Endothelial cell of umbilical vein (primary cell): ENCODE measurements at regions not wholly inside any gene's neighbourhood (a gene's known extent, or its start where the extent isn't known, plus 50 kb on each side); places are given as distances from the start of the nearest gene placed in this dataset.

Experiments used
- BruUV-seq: library from RNA; stranded (reverse); fragments of 400-500 nt; replicated peaks from 2 replicates; lab custom pipeline; 2021; lab: Mats Ljungman, UMichigan
- CTCF ChIA-PET: fragments of 300-600, 350-600 bp; sonication (Branson Sonifier 250); formaldehyde crosslinking; loops from one replicate; lab custom pipeline; 2021; ENCODE audit warnings: antibody characterized with exemption, inconsistent platforms; lab: Charles Lee
- POLR2A ChIA-PET: fragments of 300-600, 350-600 bp; sonication (Branson Sonifier 250); formaldehyde crosslinking; loops from one replicate; lab custom pipeline; 2021; ENCODE audit warnings: antibody characterized with exemption, inconsistent platforms; lab: Charles Lee
- DNase-seq: peaks from one replicate; pipeline ENCODE4 v3.0.0-alpha.2; 2011; ENCODE audit warnings: low read depth, low spot score
- FAIRE-seq: peaks from 2 replicates; lab custom pipeline; 2011; peaks lifted over from hg19 to GRCh38; lab: Jason Lieb, UNC
- H2AFZ ChIP-seq: 2 replicates; pipeline ENCODE4 v1.6.0; 2012; ENCODE audit warnings: low read depth, low read length, control low read depth, inconsistent platforms
- H3K27ac ChIP-seq: 2 replicates; pipeline ENCODE4 v1.5.1; 2011; ENCODE audit warnings: low read depth, mild to moderate bottlenecking, control low read depth, low read length, moderate library complexity; ENCODE audit not compliant: insufficient read depth
- H3K27me3 ChIP-seq, 2 experiments: 2 replicates each; pipeline versions ENCODE4 v1.6.0 to v1.6.1; 2011; ENCODE audit warnings: low read length in 2 of 2, mixed read lengths in 1 of 2; ENCODE audit not compliant: control insufficient read depth in 2 of 2, insufficient read depth in 2 of 2
- H3K36me3 ChIP-seq, 2 experiments: 2 replicates in 1 of 2; 3 replicates in 1 of 2; pipeline ENCODE4 v1.5.1; 2011; ENCODE audit warnings: low read length in 2 of 2, mild to moderate bottlenecking in 1 of 2, moderate library complexity in 1 of 2; ENCODE audit not compliant: control insufficient read depth in 2 of 2, insufficient read depth in 2 of 2; ENCODE audit errors: extremely low read depth in 1 of 2
- H3K4me1 ChIP-seq: 3 replicates; pipeline ENCODE4 v1.5.1; 2011; ENCODE audit warnings: mild to moderate bottlenecking, low read length; ENCODE audit not compliant: control insufficient read depth, insufficient read depth; ENCODE audit errors: extremely low read depth
- H3K4me2 ChIP-seq: 2 replicates; pipeline ENCODE4 v1.6.1; 2011; ENCODE audit warnings: low read length, control low read depth, mixed read lengths; ENCODE audit not compliant: insufficient read depth
- H3K4me3 ChIP-seq, 3 experiments: fragments of 200-600 bp in 1 of 3; sonication (generic), shearing (Covaris generic) in 1 of 3; replicated peaks in 1 of 3; 2 replicates each; pipeline ENCODE4 v1.5.1; 2011 to 2016; ENCODE audit warnings: control low read depth in 3 of 3, low read length in 3 of 3, mild to moderate bottlenecking in 2 of 3, inconsistent platforms in 1 of 3, low read depth in 1 of 3, moderate library complexity in 1 of 3; ENCODE audit not compliant: insufficient read depth in 1 of 3
- H3K79me2 ChIP-seq: 2 replicates; pipeline ENCODE4 v1.6.0; 2012; ENCODE audit warnings: low read length, inconsistent platforms; ENCODE audit not compliant: control insufficient read depth, insufficient read depth
- H3K9ac ChIP-seq: replicated peaks from 2 replicates; pipeline ENCODE3; 2011; ENCODE audit warnings: low read length, control low read depth; ENCODE audit not compliant: insufficient read depth; ENCODE audit errors: extremely low read depth
- H3K9me1 ChIP-seq: replicated peaks from 3 replicates; pipeline ENCODE4 v1.6.0; 2011; ENCODE audit warnings: mild to moderate bottlenecking, low read length; ENCODE audit not compliant: control insufficient read depth, insufficient read depth; ENCODE audit errors: extremely low read depth
- H3K9me3 ChIP-seq: replicated peaks from 2 replicates; pipeline ENCODE4 v1.5.1; 2012; ENCODE audit warnings: low read length, inconsistent platforms; ENCODE audit not compliant: control insufficient read depth, insufficient read depth
- H4K20me1 ChIP-seq: replicated peaks from 2 replicates; pipeline ENCODE3; 2011; ENCODE audit warnings: mild to moderate bottlenecking, low read length; ENCODE audit not compliant: control insufficient read depth, insufficient read depth; ENCODE audit errors: extremely low read depth
- EZH2 ChIP-seq: IDR thresholded peaks from 2 replicates; pipeline ENCODE4 v1.6.1; 2012; ENCODE audit warnings: borderline replicate concordance, low read depth, mild to moderate bottlenecking, moderate library complexity, low read length, inconsistent platforms; ENCODE audit not compliant: severe bottlenecking
- FOS ChIP-seq: IDR thresholded peaks from 2 replicates; pipeline ENCODE4 v1.6.1; 2011; ENCODE audit warnings: mild to moderate bottlenecking, low read length, moderate library complexity, borderline replicate concordance; ENCODE audit not compliant: insufficient read depth
- GATA2 ChIP-seq: IDR thresholded peaks from 2 replicates; pipeline ENCODE4 v1.7.0; 2011; ENCODE audit warnings: low read depth, mild to moderate bottlenecking, moderate library complexity, mixed read lengths, low read length; ENCODE audit not compliant: insufficient read length, insufficient read depth
- JUN ChIP-seq: IDR thresholded peaks from 2 replicates; pipeline ENCODE4 v1.6.1; 2011; ENCODE audit warnings: borderline replicate concordance, low read depth; ENCODE audit not compliant: insufficient read length, insufficient read depth
- MYC ChIP-seq: IDR thresholded peaks from one replicate; pipeline ENCODE4 v1.6.1; 2011; ENCODE audit warnings: mild to moderate bottlenecking, low read depth, low read length
- POLR2A ChIP-seq: IDR thresholded peaks from 2 replicates; pipeline ENCODE4 v1.6.1; 2012; ENCODE audit warnings: low read depth, mild to moderate bottlenecking, control low read depth, low read length
- POLR2AphosphoS5 ChIP-seq: IDR thresholded peaks from 2 replicates; pipeline ENCODE4 v1.6.1; 2012; ENCODE audit warnings: low read depth, mild to moderate bottlenecking, control low read depth, low read length, moderate library complexity; ENCODE audit not compliant: insufficient read depth
- dilution Hi-C: fragments of 300-500 bp; cut with MboI; formaldehyde crosslinking; loops from one replicate; pipeline ENCODE4 v1.15.0; 2019; ENCODE audit warnings: low sequenced_read_pairs; ENCODE audit not compliant: extremely low pct_ligation_motif_present
- intact Hi-C: fragments of 100-400 bp; cut with micrococcal nuclease; formaldehyde crosslinking; loops from one replicate; pipeline ENCODE4 v1.10.0; 2022

- no peak for DNase-seq
- H3K9ac ChIP-seq: no peak overlapping the region
- FAIRE-seq: no peak
- ChIA-PET CTCF (no interaction called here), POLR2A (no interaction called here)
- no peaks in the 10 kb centered on the region for H3K9me1 ChIP-seq
- no peak overlapping the region for H3K27ac ChIP-seq
- dilution Hi-C loops (no loop called here), intact Hi-C loops (no loop called here)
- H3K4me2 ChIP-seq: no peak overlapping the region
- no peaks in the 10 kb centered on the region for H3K36me3 ChIP-seq
- no peak overlapping the region for H3K4me3 ChIP-seq
- H4K20me1 ChIP-seq: no peaks in the 10 kb centered on the region
- no peaks in the 10 kb centered on the region for H3K27me3 ChIP-seq
- TF ChIP-seq JUN (no peak), POLR2A (no peak), EZH2 (no peak), FOS (no peak), MYC (no peak)
- no peaks in the 10 kb centered on the region for H3K4me1 ChIP-seq
- H3K9me3 ChIP-seq: no peaks in the 10 kb centered on the region
- no peak overlapping the region for H2AFZ ChIP-seq
- no TSS peak for BruUV-seq
- no peaks in the 10 kb centered on the region for H3K79me2 ChIP-seq
Measured at GRCh38 chr1:215005656-215006345, 76.7 kb upstream of the KCNK2 start.

- dilution Hi-C loops: no loop called here
- DNase-seq (no peak), FAIRE-seq (no peak)
Measured at GRCh38 chr1:215007880-215008279, 74.7 kb upstream of the KCNK2 start.

More at GRCh38 chr1:215007880-215008279, 74.7 kb upstream of the KCNK2 start:
- BruUV-seq: no TSS peak
- Histone ChIP-seq H3K36me3 (no peaks in the 10 kb centered on the region), H3K4me2 (no peak overlapping the region), H3K79me2 (no peaks in the 10 kb centered on the region), H3K9ac (no peak overlapping the region), H3K27me3 (no peaks in the 10 kb centered on the region), H3K9me1 (no peaks in the 10 kb centered on the region), H3K4me3 (no peak overlapping the region), H3K27ac (no peak overlapping the region), H2AFZ (no peak overlapping the region), H3K4me1 (no peaks in the 10 kb centered on the region), H3K9me3 (no peaks in the 10 kb centered on the region), H4K20me1 (no peaks in the 10 kb centered on the region)
- POLR2A ChIA-PET: no interaction called here
- intact Hi-C loops: no loop called here
- TF ChIP-seq POLR2AphosphoS5 (no peak), GATA2 (no peak)
- CTCF ChIA-PET: no interaction called here
